ENCODE measurements at regions not wholly inside any gene's neighbourhood (a gene's known extent, or its start where the extent isn't known, plus 50 kb on each side); places are given as distances from the start of the nearest gene placed in this dataset.
A peak's percentile ranks its signal among the peaks of the same experiment; 100 is the strongest.

DNA sequence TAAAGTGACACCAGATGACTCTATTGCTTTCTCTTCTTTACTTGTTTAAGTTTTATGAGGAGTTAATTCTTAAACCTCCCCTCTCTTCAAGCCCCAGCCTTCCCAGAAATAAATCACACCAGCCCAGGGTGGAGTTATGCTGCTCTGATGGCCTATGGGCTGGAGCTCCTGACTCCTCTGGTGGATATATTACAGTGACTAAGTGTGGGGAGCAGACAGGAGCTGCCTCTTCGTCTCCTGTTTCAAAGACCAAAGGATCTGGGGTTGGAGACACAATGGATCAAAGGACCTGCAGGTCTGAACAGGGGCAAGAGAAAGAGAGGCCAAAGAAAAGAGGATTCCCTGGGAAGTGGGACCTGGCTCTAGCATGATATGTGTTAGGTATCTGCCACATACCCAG is 312.0 kb upstream of the MSX2 start:
- DNase-seq (ENCODE audit: low spot score): no peak

DNA sequence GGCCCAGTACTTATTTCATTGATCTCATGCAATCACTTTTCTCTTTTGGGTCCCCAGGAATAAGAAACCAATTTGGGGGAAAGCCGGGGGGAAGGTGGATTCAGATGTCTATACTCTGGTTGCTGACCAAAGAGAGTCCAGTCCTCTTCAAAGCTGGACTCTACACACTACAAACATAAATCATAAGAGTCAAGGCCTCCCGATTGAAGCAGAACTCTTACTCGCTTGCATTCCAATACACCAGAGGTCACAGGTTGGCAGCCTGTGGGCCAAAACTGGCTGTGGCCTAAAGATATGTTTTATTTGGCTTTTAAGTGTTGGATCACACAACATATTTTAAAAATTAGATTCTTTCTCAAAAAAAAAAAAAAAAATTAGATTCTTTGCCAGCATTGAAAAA is 311.4 kb upstream of the MSX2 start:
- no peak for DNase-seq (ENCODE audit: low spot score)

DNA sequence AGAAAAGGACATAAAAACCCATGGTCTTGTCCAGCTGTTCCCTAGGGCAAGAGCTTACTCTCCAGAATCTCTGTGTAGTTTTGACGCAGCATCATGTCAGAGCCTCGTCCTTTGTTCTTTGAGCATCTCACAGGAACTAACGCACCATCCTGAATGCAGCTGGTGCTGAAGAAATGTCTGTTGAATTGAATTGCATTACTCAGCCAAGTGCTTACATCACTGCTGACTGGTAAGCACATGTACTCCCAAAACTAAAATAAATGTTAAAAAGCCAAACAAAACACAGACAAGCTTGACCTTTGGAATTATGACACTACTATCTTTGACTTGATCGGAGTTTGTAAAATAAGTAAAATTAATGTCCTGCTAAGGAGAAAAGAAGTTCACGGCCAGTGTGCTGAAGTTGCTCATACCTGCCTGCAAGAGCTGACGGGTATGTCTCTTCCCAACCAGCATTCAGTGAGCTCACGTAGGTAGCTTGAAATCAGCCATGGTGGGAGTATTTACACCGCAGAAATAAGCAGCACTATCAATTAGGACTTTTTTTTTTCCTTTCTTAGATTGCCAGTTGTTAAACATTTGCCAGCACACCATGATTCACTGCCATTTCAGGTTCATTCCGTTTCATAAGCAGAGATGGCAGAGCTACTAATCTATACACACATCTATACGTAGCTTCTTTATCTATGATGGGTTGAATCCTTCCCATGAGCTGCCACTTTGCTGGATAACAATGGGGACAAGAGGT is 310.6 kb upstream of the MSX2 start:
- peak; percentile 24 for DNase-seq (ENCODE audit: low spot score)

DNA sequence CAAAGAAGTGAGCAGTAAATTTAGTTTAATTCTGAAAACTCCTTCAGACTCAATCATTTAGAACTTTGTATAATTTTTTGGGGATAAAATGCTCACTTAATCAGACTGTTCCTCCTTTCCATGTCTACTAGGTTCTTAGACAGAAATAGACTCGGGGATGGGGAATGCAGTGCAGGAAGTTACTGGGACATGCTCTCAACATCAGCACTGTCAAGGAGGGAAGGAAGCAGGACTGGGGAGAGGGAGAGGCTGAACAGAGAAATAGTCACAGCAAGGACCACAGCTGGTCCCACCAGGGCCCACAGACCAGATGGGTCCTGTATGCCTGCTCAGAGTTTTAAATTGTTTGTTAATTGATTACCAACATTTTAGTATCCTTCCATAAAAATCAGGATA is 310.1 kb upstream of the MSX2 start:
- no peak for DNase-seq (ENCODE audit: low spot score)

DNA sequence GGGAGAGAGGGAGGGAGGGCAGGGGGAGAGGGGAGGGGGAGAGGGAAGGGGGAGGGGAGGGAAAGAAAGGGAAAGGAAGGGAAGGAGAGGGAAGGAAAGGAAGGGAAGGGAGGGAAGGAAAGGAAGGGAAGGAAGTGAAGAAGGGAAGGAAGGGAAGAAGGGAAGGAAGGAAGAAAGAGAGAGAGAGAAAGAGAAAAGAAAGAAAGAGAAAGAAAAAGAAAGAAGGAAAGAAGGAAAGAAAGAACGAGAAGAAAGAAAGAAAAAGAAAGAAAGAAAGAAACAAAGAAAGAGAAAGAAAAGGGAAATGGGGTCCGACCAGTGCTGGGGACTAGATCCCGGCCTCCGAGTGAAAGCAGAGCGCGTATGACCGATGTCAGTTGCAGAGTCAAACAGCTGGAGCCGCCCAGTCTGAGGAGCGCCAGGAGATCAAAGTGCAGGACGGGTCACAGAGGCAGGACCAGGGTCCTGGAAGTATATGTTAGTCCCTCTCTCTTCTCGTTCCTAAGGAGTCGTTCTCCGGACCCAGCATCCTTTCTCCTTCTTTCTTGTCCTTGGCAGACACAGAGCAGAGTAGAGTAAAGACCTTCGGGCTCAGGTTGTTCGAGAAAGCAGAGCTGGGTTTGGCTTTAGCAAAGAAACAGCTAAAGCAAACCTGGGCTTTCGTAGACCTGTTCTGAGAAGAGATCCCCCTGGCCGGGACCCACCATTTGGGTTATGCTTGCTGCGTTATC is 305.4 kb upstream of the MSX2 start:
- peak; percentile 20 for DNase-seq (ENCODE audit: low spot score)

DNA sequence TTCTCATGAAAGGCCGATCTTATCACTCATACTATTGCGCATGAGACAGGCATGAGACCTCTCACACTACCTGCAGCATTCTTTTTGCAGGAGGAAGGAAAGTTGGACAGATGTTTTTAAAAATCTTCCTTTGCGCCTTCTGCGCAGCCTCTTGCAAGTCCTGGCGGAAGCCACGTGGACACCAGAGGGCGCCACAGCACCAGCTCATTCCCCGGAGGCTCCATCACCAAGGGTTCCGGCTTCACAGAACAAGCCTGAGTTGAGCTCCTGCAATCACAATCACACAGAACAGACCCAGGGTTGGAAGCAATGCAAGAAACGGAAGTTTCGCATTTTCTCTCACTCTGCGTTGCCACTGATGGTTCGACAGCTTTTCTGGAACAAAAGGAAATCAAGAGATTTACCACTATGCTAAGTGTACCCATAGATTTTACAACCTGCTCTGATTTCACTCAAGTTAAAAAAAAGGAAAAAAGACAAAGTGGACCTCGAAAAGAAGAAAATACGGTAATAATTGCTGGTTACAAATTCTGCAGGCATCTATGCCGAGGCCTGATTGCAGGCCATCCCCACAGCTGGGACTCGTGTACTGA is 304.7 kb upstream of the MSX2 start:
- DNase-seq (ENCODE audit: low spot score): peak; percentile 81

DNA sequence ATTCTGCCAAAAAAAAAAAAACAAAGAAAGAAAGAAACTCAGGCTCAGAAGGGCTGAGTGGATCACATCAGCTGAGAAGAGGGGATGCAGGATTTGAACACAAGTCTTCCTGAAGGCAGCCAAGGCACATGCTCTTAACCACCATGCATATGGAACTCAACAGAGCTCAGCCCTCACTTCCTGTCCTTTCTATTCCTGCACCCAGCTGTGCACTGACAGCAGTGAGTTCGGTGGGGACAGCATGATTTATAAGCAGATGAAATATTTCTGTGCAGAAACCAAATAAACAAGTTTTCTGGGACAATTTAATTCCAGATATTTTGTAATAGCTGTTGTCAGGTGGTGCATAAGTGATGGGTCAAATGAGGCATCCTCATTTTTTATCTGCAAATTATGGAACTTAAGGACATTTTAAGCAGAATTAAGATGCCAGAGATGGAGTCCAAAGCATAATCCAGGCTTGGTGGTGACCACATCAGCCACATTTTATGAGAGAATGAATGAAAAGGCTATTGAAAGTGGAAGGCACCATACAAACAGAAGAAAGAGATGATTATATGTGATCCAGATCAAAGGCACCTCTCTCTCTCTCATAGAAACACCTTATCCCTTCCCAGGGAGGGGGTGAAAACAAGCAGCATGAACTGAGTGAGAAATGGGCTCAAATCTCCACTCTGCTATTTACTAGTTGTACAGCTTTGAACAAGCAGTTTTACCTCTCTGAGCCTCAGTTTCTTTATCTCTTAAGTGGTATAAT is 303.6 kb upstream of the MSX2 start:
- no peak for DNase-seq (ENCODE audit: low spot score)

DNA sequence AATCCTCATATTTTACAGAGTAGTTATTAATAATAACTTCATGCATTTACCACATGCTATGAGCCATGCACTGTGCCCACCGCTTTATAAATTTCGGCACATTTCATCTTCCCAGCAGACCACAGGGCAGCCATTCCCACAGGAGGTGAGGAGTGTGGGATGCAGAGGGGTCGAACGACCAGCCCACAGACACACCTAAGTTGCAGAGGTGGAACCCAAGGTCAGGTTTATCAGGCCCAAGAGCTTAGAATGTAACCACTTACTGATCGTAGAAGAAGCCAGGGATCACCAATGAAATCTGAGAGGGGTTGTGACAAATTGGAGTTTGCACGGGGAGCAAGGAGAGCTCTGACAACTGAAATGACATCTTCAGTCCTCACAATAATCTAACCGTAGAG is 303.0 kb upstream of the MSX2 start:
- no peak for DNase-seq (ENCODE audit: low spot score)

DNA sequence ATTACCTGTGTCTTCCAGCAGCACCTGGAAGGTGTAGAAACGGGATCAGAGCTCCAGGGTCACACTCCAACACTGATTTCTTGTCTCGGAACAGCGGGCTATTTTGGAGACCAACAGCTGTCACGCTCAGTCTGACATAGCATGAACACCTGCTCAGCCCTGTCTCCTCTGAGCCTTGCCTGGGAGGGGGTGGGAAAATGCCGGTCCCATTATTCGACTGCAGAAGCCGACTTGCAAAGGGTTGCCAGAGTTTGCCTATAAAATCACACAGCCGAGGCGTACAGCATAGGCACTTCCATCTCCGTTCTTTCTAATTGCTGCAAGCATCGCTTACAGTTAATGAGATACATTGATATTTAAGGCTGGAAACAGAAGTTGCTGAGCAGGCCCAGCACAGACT is 300.8 kb upstream of the MSX2 start:
- DNase-seq (ENCODE audit: low spot score): no peak

DNA sequence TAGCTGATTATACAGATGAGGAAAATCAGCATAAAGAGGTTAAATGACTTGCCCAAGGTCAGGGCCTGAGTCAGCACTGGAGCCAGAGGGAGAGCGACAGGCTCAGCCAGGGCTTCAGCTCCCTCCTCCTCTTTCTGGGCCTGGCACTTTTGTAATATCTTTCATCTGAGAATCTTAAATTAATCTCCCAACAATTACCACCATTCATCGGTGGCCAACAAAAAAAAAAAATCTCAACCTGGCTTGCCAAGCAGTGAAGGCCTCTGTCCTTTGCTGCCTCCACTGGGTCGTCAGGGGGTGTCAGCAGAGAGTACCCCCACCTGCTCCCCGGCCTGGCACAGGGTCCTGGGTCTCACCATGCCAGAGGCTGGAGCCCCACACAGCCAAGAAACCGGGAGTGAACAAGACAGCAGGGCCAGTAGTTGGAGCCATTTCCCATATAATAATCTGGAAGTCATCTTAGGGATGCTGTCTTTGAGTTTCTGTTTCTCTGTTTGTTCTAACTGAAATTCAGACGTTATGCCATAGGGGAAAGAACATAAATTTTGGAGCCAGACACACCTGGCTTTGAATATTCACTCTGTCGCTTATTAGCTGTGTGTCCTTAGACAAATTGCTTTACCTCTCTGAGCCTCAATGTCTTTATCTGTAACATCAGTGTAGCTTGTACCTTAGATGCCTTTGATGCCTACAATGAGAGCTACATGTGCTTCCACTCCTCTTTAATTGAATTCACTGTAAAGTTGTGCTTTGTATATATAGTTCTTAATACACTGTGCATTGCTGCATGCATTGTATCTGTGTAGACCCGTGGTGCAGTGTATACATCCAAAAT is 299.9 kb upstream of the MSX2 start:
- no peak for DNase-seq (ENCODE audit: low spot score)

DNA sequence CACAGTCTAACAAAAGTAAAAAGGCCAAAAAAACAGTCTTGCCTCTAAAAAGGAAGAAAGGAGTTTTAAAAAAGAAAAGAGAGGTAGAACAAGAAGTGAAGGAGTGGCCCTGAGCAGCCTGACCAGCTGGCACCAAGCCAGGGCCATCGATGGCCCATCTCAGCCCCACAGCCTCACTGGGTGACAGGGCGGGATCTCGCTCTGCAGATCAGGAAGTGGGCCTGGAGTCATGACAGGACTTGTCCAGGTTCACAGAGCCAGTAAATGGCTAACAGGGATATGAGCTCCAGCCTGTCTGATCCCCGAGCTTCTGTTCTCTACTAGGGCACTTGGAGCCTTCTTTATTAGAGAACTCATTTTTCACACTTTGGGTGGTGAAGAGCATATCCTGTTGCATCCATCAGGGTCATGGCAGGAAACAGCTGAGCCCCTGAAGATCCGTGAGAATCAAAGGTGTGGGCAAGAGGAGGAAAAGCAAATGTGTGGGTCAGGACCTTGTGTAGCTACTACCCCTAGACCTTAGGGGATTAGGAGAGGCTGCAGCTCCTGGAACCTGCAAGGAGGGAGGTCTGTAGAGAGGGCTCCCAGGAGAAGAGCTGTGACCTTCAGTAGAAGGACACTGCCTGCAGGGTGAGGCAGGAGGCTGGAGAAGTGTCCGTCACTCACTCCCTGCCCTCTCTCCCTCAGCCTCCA is 299.0 kb upstream of the MSX2 start:
- no peak for DNase-seq (ENCODE audit: low spot score)

DNA sequence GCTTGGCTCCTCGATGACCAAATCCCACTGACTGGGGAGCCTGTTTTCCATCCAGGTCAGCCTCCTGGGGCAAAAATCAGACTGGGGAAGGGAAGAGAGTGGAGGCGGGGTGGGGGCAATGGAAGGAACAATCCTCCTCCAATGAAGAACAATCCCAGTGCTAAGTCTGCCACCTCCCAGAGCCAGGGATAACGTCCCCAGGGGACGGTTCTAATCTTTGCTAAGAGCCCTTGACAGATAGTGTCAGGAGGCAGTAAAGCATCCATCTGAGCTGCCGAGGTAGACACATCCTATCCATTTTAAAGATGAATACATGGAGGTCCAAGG is 298.5 kb upstream of the MSX2 start:
- no peak for DNase-seq (ENCODE audit: low spot score)

DNA sequence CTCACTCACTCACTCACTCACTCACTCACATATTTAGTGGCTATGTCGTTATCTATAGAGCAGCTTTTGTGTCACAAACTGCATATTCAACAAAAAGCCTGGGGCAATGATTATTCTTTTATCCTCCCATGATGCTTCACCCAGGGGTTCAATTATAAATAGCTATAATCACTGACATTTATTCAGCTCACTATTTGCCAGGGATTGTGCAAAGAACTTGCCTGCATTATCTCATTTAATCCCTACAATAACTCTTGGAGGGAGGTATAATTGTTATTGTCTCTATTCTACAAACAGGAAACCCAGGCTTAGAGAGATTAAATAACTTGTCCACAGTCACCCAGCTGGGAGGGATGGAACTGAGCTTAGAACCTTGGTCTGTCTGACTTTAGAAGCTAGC is 298.0 kb upstream of the MSX2 start:
- no peak for DNase-seq (ENCODE audit: low spot score)

DNA sequence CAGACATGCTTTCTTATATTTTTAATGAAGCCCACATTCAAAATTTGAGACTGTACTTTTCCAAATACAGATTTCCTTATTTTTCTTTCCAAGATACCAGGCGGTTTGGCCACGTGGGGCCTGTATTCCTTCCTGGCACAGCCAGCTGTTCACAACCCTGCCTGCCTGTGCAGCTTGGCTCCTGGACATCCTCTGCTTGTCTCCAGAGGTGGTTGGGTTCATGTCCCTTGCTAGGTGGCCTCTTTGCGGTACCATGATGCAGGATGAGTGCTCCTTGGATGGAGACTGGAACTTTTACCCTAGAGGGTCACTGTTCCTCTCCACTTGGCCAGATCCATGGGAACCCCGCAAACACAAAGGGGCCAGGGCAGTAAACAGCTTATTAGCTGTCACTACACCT is 297.5 kb upstream of the MSX2 start:
- DNase-seq (ENCODE audit: low spot score): no peak

DNA sequence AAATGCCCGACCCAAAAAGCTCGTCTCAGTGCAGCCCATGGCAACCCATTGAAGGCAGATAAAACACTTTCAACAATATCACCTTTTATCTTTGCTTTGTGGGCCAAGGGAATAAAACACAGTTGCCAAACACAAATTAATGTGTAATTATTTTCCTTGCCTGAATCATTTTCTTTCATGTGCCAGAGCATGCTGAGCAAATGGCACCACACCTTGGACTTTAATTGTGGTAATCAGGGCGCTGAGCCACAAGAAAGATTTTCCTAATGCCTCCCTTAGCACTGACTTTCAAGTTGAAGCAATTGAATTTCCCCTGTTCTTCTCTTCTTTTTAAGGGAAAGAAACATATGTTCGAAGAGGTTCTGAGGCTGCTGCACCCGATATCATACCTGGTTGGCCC is 297.1 kb upstream of the MSX2 start:
- no peak for DNase-seq (ENCODE audit: low spot score)

DNA sequence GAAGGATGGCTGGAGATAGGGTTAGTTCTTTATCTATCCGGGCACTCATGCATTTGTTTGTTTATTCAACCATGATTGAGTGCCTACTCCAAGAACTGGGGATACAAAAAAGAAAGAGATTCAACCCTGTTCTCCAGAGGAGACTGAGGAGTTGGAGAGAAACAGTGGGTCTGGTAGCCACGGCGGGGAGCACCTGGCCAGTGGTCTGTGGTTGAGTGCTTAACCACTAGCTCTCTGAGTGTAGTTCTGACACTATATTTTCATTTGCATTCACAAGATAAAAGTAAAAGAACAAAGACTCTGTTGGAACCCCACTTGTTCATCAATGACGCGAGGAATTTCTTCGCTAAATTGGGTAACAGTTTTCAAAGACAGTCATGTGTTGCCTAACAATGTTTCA is 295.5 kb upstream of the MSX2 start:
- DNase-seq (ENCODE audit: low spot score): no peak

DNA sequence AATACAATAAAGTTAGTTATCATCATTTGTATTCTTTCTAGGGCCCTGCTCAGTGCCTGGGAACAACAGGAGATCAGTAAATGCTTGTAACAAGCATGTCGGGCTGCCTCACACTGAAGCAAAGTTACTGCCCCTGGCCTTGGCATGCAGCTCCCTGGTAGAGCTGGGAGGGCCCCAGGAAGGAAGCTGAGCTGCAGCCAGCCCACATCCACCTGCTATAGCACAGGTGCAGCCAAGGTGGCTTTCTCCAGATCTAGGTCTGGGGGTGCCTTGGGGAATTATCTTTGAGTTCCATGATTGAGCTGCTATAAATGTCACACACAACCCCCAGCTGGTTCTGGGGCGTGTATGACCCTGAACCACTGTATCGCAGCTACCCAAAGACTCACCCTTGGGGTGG is 293.4 kb upstream of the MSX2 start:
- no peak for DNase-seq (ENCODE audit: low spot score)

DNA sequence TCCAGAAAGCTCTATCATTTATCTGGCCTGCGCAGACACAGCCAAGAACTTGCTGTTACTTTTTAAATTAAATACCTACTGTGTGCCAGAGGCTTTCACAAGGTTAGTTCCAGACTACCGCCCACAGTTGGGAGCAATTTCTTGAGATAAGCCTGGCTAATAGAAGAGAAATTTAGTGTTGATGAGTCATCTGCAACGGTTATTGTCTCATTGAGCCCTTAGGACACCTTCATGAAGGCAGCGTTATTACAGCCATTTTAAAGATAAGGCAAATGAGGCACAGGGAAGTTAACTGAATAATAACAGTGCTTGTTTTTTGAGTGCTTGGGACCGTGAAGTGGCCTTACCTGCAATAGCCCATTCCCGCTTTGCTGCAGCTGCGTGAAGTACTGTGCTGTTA is 292.9 kb upstream of the MSX2 start:
- no peak for DNase-seq (ENCODE audit: low spot score)

DNA sequence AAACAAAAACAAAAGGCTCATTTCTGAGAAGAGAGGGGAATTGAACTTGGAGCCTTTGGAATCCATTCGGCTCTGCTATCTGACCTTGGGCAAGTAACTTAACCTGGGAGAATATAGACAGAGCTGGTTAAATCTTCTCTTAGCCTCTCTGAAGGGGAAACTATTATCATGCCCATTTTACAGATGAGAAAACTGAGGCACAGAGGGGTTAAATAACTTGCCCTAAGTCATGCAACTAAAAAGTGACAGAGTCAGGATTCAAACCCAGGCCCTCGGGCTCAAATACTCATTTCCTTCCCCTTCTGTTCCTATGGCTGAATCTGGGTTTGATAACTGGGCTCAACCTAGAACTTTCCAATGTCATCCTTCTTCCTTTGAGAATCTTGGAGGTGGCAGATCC is 291.3 kb upstream of the MSX2 start:
- no peak for DNase-seq (ENCODE audit: low spot score)

DNA sequence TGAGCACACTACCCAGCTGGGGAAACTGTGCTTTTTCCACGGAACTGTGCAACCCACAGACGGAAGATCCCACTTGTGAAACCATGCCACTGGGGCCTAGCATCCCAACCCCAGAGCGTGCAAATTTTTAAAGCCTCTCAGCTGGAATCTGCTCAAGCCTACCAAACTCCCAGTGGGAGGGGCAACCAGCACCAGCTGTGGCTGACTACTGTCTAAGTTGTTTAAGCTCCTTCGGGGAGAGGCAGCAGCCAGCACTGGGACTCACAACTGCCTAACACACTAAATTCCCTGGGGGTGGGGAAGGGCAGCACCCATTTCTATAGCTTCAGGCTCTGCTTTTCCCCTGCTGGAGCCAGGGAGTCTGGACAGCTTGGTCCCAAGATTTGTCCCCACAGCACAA is 287.6 kb upstream of the MSX2 start:
- DNase-seq (ENCODE audit: low spot score): no peak

DNA sequence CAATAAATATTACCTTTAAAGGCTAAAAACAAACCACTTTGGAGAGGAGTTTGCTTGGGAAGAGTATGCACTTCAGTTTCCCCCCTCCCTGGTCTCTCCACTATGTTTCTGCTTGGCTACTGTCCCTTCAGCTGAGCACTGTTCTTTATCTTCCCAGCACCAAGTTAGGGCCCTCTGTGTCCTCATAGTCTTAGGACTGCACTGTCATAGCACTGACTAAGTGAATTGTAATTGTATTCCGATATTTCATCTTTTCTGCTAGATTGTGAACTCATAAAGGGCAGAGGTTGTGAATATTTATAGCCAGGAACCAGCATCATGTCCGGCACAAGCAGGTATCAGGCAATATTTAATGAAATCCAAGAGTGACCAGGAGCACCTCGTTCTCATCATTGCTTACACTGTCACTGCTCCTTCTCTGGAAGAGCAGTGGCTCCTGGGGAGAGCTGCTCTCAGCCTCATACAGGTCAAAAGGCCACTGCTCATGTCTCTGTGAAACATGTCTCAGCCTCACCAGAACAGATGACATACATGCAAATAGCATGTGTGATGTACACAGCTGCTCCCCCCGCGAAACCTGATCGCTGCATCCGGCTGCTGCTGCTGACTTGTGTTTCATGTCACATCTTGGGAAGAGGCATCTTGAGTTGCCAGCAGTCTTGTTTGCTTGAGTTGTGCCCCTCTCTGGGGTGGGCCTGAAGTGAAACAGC is 279.7 kb upstream of the MSX2 start:
- no peak for DNase-seq (ENCODE audit: low spot score)
